Lower leg skin (tissue), 3 donors: ENCODE measurements at regions not wholly inside any gene's neighbourhood (a gene's known extent, or its start where the extent isn't known, plus 50 kb on each side); places are given as distances from the start of the nearest gene placed in this dataset.

Source experiments
- CTCF ChIP-seq, 3 donors: fragments of 450-650 bp; IDR thresholded peaks; one replicate each; pipeline ENCODE4 v1.5.1; 2016; ENCODE audit warnings: antibody characterized with exemption in 3 of 3, mild to moderate bottlenecking in 3 of 3, moderate library complexity in 2 of 3
- POLR2A ChIP-seq, 2 donors: fragments of 450-650 bp; IDR thresholded peaks; one replicate each; pipeline ENCODE4 v1.6.1; 2016 to 2017; ENCODE audit warnings: antibody characterized with exemption in 2 of 2, mild to moderate bottlenecking in 1 of 2, moderate library complexity in 1 of 2

GRCh38 chr5:175778951-175779503, 92.4 kb upstream of the CPLX2 start:
- no peak for TF ChIP-seq CTCF (IDR thresholded peaks at IDR 0.05)
- no peak for TF ChIP-seq POLR2A (IDR thresholded peaks at IDR 0.05)
